ENCODE measurements at regions not wholly inside any gene's neighbourhood (a gene's known extent, or its start where the extent isn't known, plus 50 kb on each side); places are given as distances from the start of the nearest gene placed in this dataset.

- TF ChIP-seq CTCF (IDR thresholded peaks at IDR 0.05) (no peak), POLR2A (IDR thresholded peaks at IDR 0.05) (no peak)
Observed at GRCh38 chr3:6394944-6395343, 466.0 kb upstream of the GRM7 start.

All from testis (tissue), 2 donors.